Cardiac fibroblast (primary cell): ENCODE measurements at regions not wholly inside any gene's neighbourhood (a gene's known extent, or its start where the extent isn't known, plus 50 kb on each side); places are given as distances from the start of the nearest gene placed in this dataset.
"Not testable (repeated sequence)": the region's sequence is repeated elsewhere in the genome, so short reads cannot be mapped to it uniquely, and the experiment has no call there.

ENCODE experiments used
- DNase-seq, 2 donors: peaks; one replicate each; pipeline versions ENCODE4 v3.0.0 to v3.0.0-alpha.2; 2010; ENCODE audit warnings: low read depth in 2 of 2
- H3K4me3 ChIP-seq, 2 donors: replicated peaks in 1 of 2; 1 replicate in 1 of 2; 2 replicates in 1 of 2; pipeline ENCODE4 v1.5.1; 2011; ENCODE audit warnings: low read depth in 2 of 2, low read length in 2 of 2, mild to moderate bottlenecking in 2 of 2, moderate library complexity in 1 of 2
- CTCF ChIP-seq: IDR thresholded peaks from one replicate; pipeline ENCODE4 v1.5.1; 2011; ENCODE audit warnings: low read depth, mild to moderate bottlenecking, low read length, inconsistent platforms

DNA sequence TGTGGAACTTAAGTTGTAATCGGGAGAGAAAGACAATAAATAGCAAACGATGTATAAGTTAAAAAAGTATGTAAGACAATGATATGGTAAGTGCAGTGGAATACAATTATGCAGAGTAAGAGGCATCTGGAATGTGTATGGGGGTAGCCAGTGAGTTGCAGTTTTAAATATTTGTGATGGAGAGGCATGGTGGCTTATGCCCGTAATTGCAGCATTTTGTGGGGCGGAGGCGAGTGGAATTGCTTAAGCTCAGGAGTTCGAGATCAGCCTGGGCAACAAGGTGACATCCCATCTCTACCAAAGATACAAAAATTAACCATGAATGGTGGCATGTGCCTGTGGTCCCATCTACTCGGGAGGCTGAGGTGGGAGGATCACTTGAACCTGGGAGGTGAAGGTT is 52.5 kb upstream of the WDFY3 start:
- H3K4me3 ChIP-seq, result no peak overlapping the region
- no peak for TF ChIP-seq CTCF
- DNase-seq, result no peak

GRCh38 chr4:85019411-85019810 is 52.9 kb upstream of the WDFY3 start:
- H3K4me3 ChIP-seq, result no peak overlapping the region
- DNase-seq, result no peak
- TF ChIP-seq CTCF, result no peak

- no peak overlapping the region for H3K4me3 ChIP-seq
- TF ChIP-seq CTCF, result no peak
- DNase-seq, result no peak
These were observed 58.2 kb upstream of the WDFY3 start for GRCh38 chr4:85024671-85025070.

GRCh38 chr4:85028910-85029309 is 62.4 kb upstream of the WDFY3 start:
- no peak for TF ChIP-seq CTCF
- DNase-seq, result peak; percentile 78 to 92
- H3K4me3 ChIP-seq, result no peak overlapping the region

GRCh38 chr4:85029453-85029852 is 63.0 kb upstream of the WDFY3 start:
- DNase-seq, result peak; percentile 41 to 48
- TF ChIP-seq CTCF, result no peak
- H3K4me3 ChIP-seq, result no peak overlapping the region

DNA sequence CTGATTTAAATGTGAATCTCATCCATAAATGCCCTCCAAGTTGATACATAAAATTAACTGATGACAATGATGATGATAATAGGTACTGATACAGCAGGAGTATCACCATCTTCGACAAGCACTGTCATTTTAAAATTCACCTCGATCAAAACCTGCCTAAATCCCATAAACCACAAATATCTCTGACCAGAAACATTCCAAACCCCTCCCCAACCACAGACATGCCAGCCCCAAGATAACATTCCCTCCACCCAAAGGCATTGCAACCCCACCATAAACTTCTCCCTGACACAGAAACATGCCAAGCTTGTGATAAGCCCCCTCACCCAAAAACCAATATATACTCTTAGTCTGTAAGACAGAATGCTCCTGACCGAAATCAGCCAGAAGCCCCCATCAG is 63.7 kb upstream of the WDFY3 start:
- H3K4me3 ChIP-seq, result no peak overlapping the region
- TF ChIP-seq CTCF, result no peak
- no peak for DNase-seq

DNA sequence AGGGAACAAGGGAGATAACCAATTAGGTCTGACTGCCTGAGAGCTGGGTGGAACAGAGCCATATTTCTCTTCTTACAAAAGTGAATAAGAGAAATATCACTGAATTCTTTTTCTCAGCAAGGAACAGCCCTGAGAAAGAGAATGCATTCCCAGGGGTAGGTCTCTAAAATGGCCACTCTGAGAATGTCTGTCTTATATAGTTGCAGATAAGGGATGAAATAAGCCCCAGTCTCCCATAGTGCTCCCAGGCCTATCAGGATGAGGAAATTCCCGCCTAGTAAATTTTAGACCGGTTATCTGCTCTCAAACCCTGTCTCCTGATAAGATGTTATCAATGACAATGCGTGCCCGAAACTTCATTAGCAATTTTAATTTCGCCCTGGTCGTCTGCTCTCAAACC is 67.3 kb upstream of the WDFY3 start:
- DNase-seq, H3K4me3 ChIP-seq: not testable (repeated sequence)
